HCT116 (cell line): ENCODE measurements at regions not wholly inside any gene's neighbourhood (a gene's known extent, or its start where the extent isn't known, plus 50 kb on each side); places are given as distances from the start of the nearest gene placed in this dataset.

Experiments used
- ATAC-seq: fragments of 200-7000 bp; cut with Tn5 transposase; 2 replicates; pipeline ENCODE4 v1.9.1; 2020; ENCODE audit warnings: mild to moderate bottlenecking, moderate library complexity
- BruUV-seq: library from RNA; stranded (reverse); fragments of 400-500 nt; replicated peaks from 2 replicates; lab custom pipeline; 2021; lab: Mats Ljungman, UMichigan
- CTCF ChIA-PET: fragments of 300-600 bp; sonication (Branson Sonifier 250); formaldehyde crosslinking; loops from one replicate; lab custom pipeline; 2021; ENCODE audit warnings: antibody characterized with exemption; lab: Charles Lee
- POLR2A ChIA-PET: fragments of 300-600, 350-600 bp; sonication (Branson Sonifier 250); formaldehyde crosslinking; loops from one replicate; lab custom pipeline; 2021; ENCODE audit warnings: antibody characterized with exemption; lab: Charles Lee
- RAD21 ChIA-PET, 2 experiments: fragments of 300-600 bp; sonication (Branson Sonifier 250); formaldehyde crosslinking; loops; one replicate each; lab custom pipeline; 2023; ENCODE audit warnings: low total read pairs in 2 of 2; ENCODE audit not compliant: uncharacterized antibody in 2 of 2, unreplicated experiment in 2 of 2, low non-redundant PET in 1 of 2; lab: Charles Lee
- DNase-seq: peaks from one replicate; pipeline ENCODE4 v3.0.0-alpha.2; 2010; ENCODE audit warnings: low read depth, low spot score
- H2AFZ ChIP-seq: fragments of 200-600 bp; shearing (Covaris generic), sonication (generic); 2 replicates; pipeline ENCODE4 v1.6.1; 2017; ENCODE audit warnings: low read depth, mixed run types, mixed read lengths, antibody characterized with exemption, low read length; ENCODE audit not compliant: poor library complexity, severe bottlenecking
- H3K27ac ChIP-seq: 2 replicates; pipeline ENCODE4 v1.5.1; 2012; ENCODE audit warnings: low read depth, low read length
- H3K27me3 ChIP-seq: fragments of 200-600 bp; sonication (generic); 2 replicates; pipeline ENCODE4 v1.6.1; 2016; ENCODE audit warnings: mixed run types, low read length, mixed read lengths; ENCODE audit not compliant: insufficient read depth
- H3K36me3 ChIP-seq, 2 experiments: fragments of 200-500 bp in 1 of 2; fragments of 200-600 bp in 1 of 2; sonication (Bioruptor generic) in 1 of 2; sonication (generic) in 1 of 2; 2 replicates each; pipeline versions ENCODE4 v1.5.1 to v1.6.1; 2014 to 2016; ENCODE audit warnings: low read length in 2 of 2, inconsistent platforms in 1 of 2, mixed read lengths in 1 of 2, mixed run types in 1 of 2; ENCODE audit not compliant: insufficient read depth in 2 of 2, control insufficient read depth in 1 of 2
- H3K4me1 ChIP-seq, 2 experiments: fragments of 200-600 bp in 1 of 2; sonication (generic) in 1 of 2; 2 replicates each; pipeline versions ENCODE4 v1.5.1 to v1.6.1; 2012 to 2017; ENCODE audit warnings: low read length in 2 of 2, inconsistent platforms in 1 of 2, mild to moderate bottlenecking in 1 of 2, mixed read lengths in 1 of 2, mixed run types in 1 of 2, moderate library complexity in 1 of 2; ENCODE audit not compliant: insufficient read depth in 2 of 2, control insufficient read depth in 1 of 2
- H3K4me2 ChIP-seq: fragments of 200-600 bp; sonication (generic); 2 replicates; pipeline ENCODE4 v1.6.1; 2017; ENCODE audit warnings: mixed run types, low read length, mixed read lengths
- H3K4me3 ChIP-seq, 2 experiments: fragments of 200-600 bp in 1 of 2; sonication (generic) in 1 of 2; replicated peaks in 1 of 2; 2 replicates each; pipeline ENCODE4 v1.5.1; 2011 to 2016; ENCODE audit warnings: low read length in 2 of 2, control low read depth in 1 of 2, low read depth in 1 of 2, mild to moderate bottlenecking in 1 of 2, mixed read lengths in 1 of 2, mixed run types in 1 of 2
- H3K79me2 ChIP-seq: fragments of 200-600 bp; sonication (generic); 2 replicates; pipeline ENCODE4 v1.6.1; 2017; ENCODE audit warnings: mild to moderate bottlenecking, mixed run types, low read length, moderate library complexity, mixed read lengths; ENCODE audit not compliant: insufficient read depth
- H3K9ac ChIP-seq: fragments of 200-600 bp; sonication (generic); 2 replicates; pipeline ENCODE4 v1.6.1; 2016; ENCODE audit warnings: low read length, mixed read lengths
- H3K9me2 ChIP-seq: fragments of 200-600 bp; sonication (generic), shearing (Covaris generic); 2 replicates; pipeline ENCODE4 v1.6.1; 2017; ENCODE audit warnings: mixed run types, mild to moderate bottlenecking, moderate library complexity; ENCODE audit not compliant: insufficient read depth
- H3K9me3 ChIP-seq, 2 experiments: fragments of 200-500 bp in 1 of 2; fragments of 200-600 bp in 1 of 2; sonication (Bioruptor generic) in 1 of 2; sonication (generic) in 1 of 2; 2 replicates each; pipeline ENCODE4 v1.6.1; 2014 to 2017; ENCODE audit warnings: low read length in 2 of 2, mixed read lengths in 2 of 2, inconsistent platforms in 1 of 2, low read depth in 1 of 2, mild to moderate bottlenecking in 1 of 2, mixed run types in 1 of 2, moderate library complexity in 1 of 2; ENCODE audit not compliant: control insufficient read depth in 1 of 2, insufficient read depth in 1 of 2
- H4K20me1 ChIP-seq: fragments of 200-600 bp; sonication (generic), shearing (Covaris generic); 2 replicates; pipeline ENCODE4 v1.6.1; 2017; ENCODE audit warnings: mixed run types, mild to moderate bottlenecking, moderate library complexity; ENCODE audit not compliant: insufficient read depth
- EGR1 ChIP-seq: IDR thresholded peaks from 2 replicates; pipeline ENCODE4 v1.6.1; 2012; ENCODE audit warnings: low read depth
- ELF1 ChIP-seq: IDR thresholded peaks from 2 replicates; pipeline ENCODE4 v1.6.1; 2012; ENCODE audit warnings: low read depth, borderline replicate concordance
- EZH2phosphoT487 ChIP-seq: fragments of 200-600 bp; IDR thresholded peaks from 2 replicates; pipeline ENCODE4 v1.6.1; 2018; ENCODE audit warnings: antibody characterized with exemption, borderline replicate concordance
- POLR2A ChIP-seq: IDR thresholded peaks from 2 replicates; pipeline ENCODE4 v1.7.0; 2011; ENCODE audit warnings: borderline replicate concordance; ENCODE audit not compliant: insufficient read depth, insufficient read length; ENCODE audit errors: extremely low read depth
- POLR2AphosphoS5 ChIP-seq: IDR thresholded peaks from 2 replicates; pipeline ENCODE4 v1.6.1; 2011; ENCODE audit warnings: mild to moderate bottlenecking, low read depth, low read length, moderate library complexity
- RAD21 ChIP-seq: IDR thresholded peaks from 2 replicates; pipeline ENCODE4 v1.6.1; 2012; ENCODE audit warnings: low read depth, mild to moderate bottlenecking
- SIN3A ChIP-seq: IDR thresholded peaks from 2 replicates; pipeline ENCODE4 v1.6.1; 2012; ENCODE audit warnings: low read depth
- SP1 ChIP-seq: IDR thresholded peaks from 2 replicates; pipeline ENCODE4 v1.6.1; 2012; ENCODE audit warnings: low read depth
- YY1 ChIP-seq: IDR thresholded peaks from 2 replicates; pipeline ENCODE4 v1.6.1; 2011; ENCODE audit warnings: low read length, low read depth, moderate library complexity, mild to moderate bottlenecking; ENCODE audit not compliant: insufficient replicate concordance; ENCODE audit errors: extremely low read depth
- ZNF274 ChIP-seq: fragments of 200-500 bp; sonication (Bioruptor generic); IDR thresholded peaks from 2 replicates; pipeline ENCODE4 v1.6.1; 2014; ENCODE audit warnings: mild to moderate bottlenecking, low read depth, low read length, inconsistent platforms
- intact Hi-C: fragments of 100-400 bp; cut with micrococcal nuclease; formaldehyde crosslinking; loops from 2 replicates; pipeline ENCODE4 v1.10.0; 2022
- TF ChIP-seq, protein P1 (sequence below): IDR thresholded peaks from 2 replicates; pipeline ENCODE4 v1.6.1; 2012
- TF ChIP-seq, protein P2 (sequence below): IDR thresholded peaks from 2 replicates; pipeline ENCODE4 v1.6.1; 2011; ENCODE audit warnings: mild to moderate bottlenecking, low read length, moderate library complexity; ENCODE audit not compliant: insufficient replicate concordance; ENCODE audit errors: extremely low read depth

DNA sequence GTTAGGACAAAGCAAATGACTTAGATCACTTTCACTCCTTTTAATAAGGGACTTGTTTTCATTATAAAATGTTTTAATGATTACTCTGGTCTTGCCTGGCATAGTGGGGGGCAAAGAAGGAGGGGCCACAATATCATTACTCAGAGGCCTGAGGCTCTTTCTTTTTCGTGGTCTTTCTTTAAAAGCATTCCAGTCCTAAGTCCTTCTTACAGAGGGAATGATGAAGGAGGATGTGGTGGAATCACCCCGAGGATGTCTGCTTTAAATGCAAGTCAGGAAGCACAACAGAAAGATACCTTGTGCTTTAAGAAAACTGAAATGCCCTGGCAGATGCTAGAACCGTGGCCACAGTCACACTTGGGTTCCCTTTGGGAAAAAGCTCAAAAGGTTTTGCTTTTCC, 379.1 kb downstream of the INHBA start:
- Histone ChIP-seq H3K9ac (no peak overlapping the region), H3K27me3 (no peaks in the 10 kb centered on the region), H3K4me2 (no peak overlapping the region), H3K9me3 (no peaks in the 10 kb centered on the region), H3K4me3 (no peak overlapping the region), H3K36me3 (no peaks in the 10 kb centered on the region), H2AFZ (no peak overlapping the region), H3K27ac (no peak overlapping the region), H4K20me1 (no peaks in the 10 kb centered on the region), H3K79me2 (no peaks in the 10 kb centered on the region), H3K4me1 (no peaks in the 10 kb centered on the region), H3K9me2 (no peaks in the 10 kb centered on the region)
- TF ChIP-seq, protein P1, sequence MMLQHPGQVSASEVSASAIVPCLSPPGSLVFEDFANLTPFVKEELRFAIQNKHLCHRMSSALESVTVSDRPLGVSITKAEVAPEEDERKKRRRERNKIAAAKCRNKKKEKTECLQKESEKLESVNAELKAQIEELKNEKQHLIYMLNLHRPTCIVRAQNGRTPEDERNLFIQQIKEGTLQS = no peak
- TF ChIP-seq POLR2A (no peak), YY1 (no peak), ELF1 (no peak), SP1 (no peak), RAD21 (no peak), POLR2AphosphoS5 (no peak), ZNF274 (no peak), EGR1 (no peak), SIN3A (no peak), EZH2phosphoT487 (no peak)
- TF ChIP-seq, protein P2, sequence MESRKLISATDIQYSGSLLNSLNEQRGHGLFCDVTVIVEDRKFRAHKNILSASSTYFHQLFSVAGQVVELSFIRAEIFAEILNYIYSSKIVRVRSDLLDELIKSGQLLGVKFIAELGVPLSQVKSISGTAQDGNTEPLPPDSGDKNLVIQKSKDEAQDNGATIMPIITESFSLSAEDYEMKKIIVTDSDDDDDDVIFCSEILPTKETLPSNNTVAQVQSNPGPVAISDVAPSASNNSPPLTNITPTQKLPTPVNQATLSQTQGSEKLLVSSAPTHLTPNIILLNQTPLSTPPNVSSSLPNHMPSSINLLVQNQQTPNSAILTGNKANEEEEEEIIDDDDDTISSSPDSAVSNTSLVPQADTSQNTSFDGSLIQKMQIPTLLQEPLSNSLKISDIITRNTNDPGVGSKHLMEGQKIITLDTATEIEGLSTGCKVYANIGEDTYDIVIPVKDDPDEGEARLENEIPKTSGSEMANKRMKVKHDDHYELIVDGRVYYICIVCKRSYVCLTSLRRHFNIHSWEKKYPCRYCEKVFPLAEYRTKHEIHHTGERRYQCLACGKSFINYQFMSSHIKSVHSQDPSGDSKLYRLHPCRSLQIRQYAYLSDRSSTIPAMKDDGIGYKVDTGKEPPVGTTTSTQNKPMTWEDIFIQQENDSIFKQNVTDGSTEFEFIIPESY = no peak
- ChIA-PET RAD21 (no interaction called here), CTCF (no interaction called here), POLR2A (no interaction called here)
- ATAC-seq = no peak
- DNase-seq = no peak
- no TSS peak for BruUV-seq
- intact Hi-C loops = no loop called here
